Fibroblast of lung (primary cell): ENCODE measurements at regions not wholly inside any gene's neighbourhood (a gene's known extent, or its start where the extent isn't known, plus 50 kb on each side); places are given as distances from the start of the nearest gene placed in this dataset.

Experiments
- DNase-seq, 2 donors: peaks; one replicate each; pipeline versions ENCODE4 v3.0.0 to v3.0.0-alpha.2; 2010; ENCODE audit warnings: low read depth in 2 of 2
- H2AFZ ChIP-seq: 2 replicates; pipeline ENCODE4 v1.5.1; 2012; ENCODE audit warnings: low read length, control low read depth, inconsistent platforms
- H3K27ac ChIP-seq: 2 replicates; pipeline ENCODE4 v1.5.1; 2011; ENCODE audit warnings: low read length, control low read depth; ENCODE audit not compliant: insufficient read depth
- H3K27me3 ChIP-seq: 2 replicates; pipeline ENCODE4 v1.5.1; 2011; ENCODE audit warnings: mild to moderate bottlenecking, low read length; ENCODE audit not compliant: control insufficient read depth, insufficient read depth
- H3K36me3 ChIP-seq: 2 replicates; pipeline ENCODE4 v1.5.1; 2011; ENCODE audit warnings: low read length; ENCODE audit not compliant: control insufficient read depth, insufficient read depth
- H3K4me1 ChIP-seq: 2 replicates; pipeline ENCODE4 v1.5.1; 2011; ENCODE audit warnings: low read length; ENCODE audit not compliant: control insufficient read depth, insufficient read depth; ENCODE audit errors: extremely low read depth
- H3K4me2 ChIP-seq: 2 replicates; pipeline ENCODE4 v1.5.1; 2011; ENCODE audit warnings: low read length, control low read depth; ENCODE audit not compliant: insufficient read depth; ENCODE audit errors: extremely low read depth
- H3K4me3 ChIP-seq, 4 experiments: fragments of 200-600 bp in 1 of 4; sonication (generic) in 1 of 4; replicated peaks in 1 of 4; 2 replicates each; pipeline ENCODE4 v1.5.1; 2011 to 2016; ENCODE audit warnings: low read length in 4 of 4, low read depth in 3 of 4, mild to moderate bottlenecking in 3 of 4, control low read depth in 2 of 4, inconsistent platforms in 1 of 4, mixed read lengths in 1 of 4; ENCODE audit not compliant: insufficient read depth in 1 of 4; ENCODE audit errors: control extremely low read depth in 1 of 4
- H3K79me2 ChIP-seq: 2 replicates; pipeline ENCODE4 v1.5.1; 2012; ENCODE audit warnings: mild to moderate bottlenecking, low read length, inconsistent platforms; ENCODE audit not compliant: control insufficient read depth, insufficient read depth
- H3K9ac ChIP-seq: 2 replicates; pipeline ENCODE4 v1.5.1; 2011; ENCODE audit warnings: mild to moderate bottlenecking, low read length, control low read depth; ENCODE audit not compliant: insufficient read depth
- H3K9me3 ChIP-seq: 2 replicates; pipeline ENCODE4 v1.5.1; 2012; ENCODE audit warnings: low read depth, low read length; ENCODE audit not compliant: control insufficient read depth, insufficient read depth
- H4K20me1 ChIP-seq: 2 replicates; pipeline ENCODE4 v1.5.1; 2011; ENCODE audit warnings: low read length; ENCODE audit not compliant: control insufficient read depth, insufficient read depth; ENCODE audit errors: extremely low read depth
- EZH2 ChIP-seq: IDR thresholded peaks from 2 replicates; pipeline ENCODE4 v1.5.1; 2012; ENCODE audit warnings: low read length, control low read depth, mild to moderate bottlenecking; ENCODE audit errors: missing control alignments
- TF ChIP-seq, protein P1 (sequence below), 2 donors: IDR thresholded peaks in 1 of 2; conservative IDR thresholded peaks in 1 of 2; 1 replicate in 1 of 2; 2 replicates in 1 of 2; pipeline ENCODE4 v1.5.1; 2011 to 2012; ENCODE audit warnings: low read length in 2 of 2, control low read depth in 1 of 2, inconsistent platforms in 1 of 2, low read depth in 1 of 2, mild to moderate bottlenecking in 1 of 2

DNA sequence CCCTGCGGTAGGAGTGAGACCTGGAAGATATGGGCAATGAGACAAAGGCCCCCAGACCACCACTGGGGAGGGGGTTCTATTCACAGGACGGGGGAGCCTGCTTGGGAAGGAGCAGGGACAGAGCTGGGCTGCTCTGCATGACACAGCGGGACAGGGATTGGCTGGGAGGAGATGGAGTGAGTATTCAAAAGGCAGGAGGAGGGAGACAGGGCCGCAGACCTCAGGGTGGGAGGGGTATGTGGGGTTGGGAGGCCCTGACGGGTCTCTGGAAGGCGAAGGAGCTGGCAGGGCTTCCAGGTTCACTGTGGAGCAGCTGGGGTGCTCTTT, 60.8 kb upstream of the RPS6KA2 start:
- no peak for DNase-seq
- Histone ChIP-seq H3K9ac (no peak overlapping the region), H2AFZ (no peak overlapping the region), H3K4me1 (no peaks in the 10 kb centered on the region), H3K36me3 (no peaks in the 10 kb centered on the region), H3K9me3 (no peaks in the 10 kb centered on the region), H3K27me3 (no peaks in the 10 kb centered on the region), H3K27ac (no peak overlapping the region), H3K4me3 (no peak overlapping the region), H3K79me2 (no peaks in the 10 kb centered on the region), H3K4me2 (no peak overlapping the region), H4K20me1 (no peaks in the 10 kb centered on the region)
- TF ChIP-seq, protein P1, sequence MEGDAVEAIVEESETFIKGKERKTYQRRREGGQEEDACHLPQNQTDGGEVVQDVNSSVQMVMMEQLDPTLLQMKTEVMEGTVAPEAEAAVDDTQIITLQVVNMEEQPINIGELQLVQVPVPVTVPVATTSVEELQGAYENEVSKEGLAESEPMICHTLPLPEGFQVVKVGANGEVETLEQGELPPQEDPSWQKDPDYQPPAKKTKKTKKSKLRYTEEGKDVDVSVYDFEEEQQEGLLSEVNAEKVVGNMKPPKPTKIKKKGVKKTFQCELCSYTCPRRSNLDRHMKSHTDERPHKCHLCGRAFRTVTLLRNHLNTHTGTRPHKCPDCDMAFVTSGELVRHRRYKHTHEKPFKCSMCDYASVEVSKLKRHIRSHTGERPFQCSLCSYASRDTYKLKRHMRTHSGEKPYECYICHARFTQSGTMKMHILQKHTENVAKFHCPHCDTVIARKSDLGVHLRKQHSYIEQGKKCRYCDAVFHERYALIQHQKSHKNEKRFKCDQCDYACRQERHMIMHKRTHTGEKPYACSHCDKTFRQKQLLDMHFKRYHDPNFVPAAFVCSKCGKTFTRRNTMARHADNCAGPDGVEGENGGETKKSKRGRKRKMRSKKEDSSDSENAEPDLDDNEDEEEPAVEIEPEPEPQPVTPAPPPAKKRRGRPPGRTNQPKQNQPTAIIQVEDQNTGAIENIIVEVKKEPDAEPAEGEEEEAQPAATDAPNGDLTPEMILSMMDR (conservative IDR thresholded peaks at IDR 0.05 in 1 of 2, IDR thresholded peaks at IDR 0.05 in 1 of 2; ENCODE audit: low read depth in 1 of 2, low read length in 2 of 2): no peak
- no peak for TF ChIP-seq EZH2

DNA sequence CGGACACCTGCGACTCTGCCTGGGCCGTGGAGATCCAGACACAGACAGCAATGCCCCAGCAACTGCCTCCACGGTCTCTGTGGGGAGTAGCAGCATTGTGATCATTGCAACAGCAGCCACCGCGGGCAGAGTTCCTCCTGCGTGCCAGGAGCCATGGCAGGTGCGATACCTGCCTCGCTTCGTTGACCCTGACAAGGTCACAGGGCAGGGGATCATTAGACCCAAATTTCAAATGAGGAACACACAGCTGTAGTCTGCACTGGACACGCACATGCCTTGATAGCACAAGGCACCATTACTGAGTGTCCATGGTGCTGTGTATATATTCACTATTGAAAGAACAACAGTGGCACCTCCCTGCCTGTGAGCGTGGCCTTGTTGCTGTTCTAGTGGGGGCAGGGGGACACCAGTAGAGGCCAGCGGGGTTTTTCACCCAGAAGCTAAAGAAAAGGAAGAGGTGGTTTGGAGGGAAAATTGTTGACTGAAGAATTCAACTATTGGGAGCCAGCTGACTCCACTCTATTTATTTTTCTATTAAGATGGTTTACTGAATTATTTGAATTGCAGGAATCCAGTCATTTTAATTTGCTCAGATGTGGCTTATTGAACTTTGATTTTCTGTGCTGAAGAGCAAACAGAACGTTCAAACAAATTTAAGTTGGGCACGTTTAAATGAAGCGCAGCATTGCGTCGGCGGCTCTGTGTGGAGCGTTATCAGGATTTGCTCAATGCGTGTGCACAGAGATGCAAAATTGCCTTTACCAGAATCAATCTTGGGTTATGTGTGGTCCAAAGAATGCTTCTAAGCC, 60.2 kb upstream of the RPS6KA2 start:
- Histone ChIP-seq H3K9ac (no peak overlapping the region), H3K4me3 (no peak overlapping the region), H3K27me3 (no peaks in the 10 kb centered on the region), H4K20me1 (no peaks in the 10 kb centered on the region), H3K27ac (no peak overlapping the region), H3K9me3 (no peaks in the 10 kb centered on the region), H3K79me2 (no peaks in the 10 kb centered on the region), H3K36me3 (no peaks in the 10 kb centered on the region), H2AFZ (no peak overlapping the region), H3K4me2 (no peak overlapping the region), H3K4me1 (no peaks in the 10 kb centered on the region)
- TF ChIP-seq, protein P1 (conservative IDR thresholded peaks at IDR 0.05 in 1 of 2, IDR thresholded peaks at IDR 0.05 in 1 of 2; ENCODE audit: low read depth in 1 of 2, low read length in 2 of 2): no peak
- TF ChIP-seq EZH2: no peak
- DNase-seq: no peak

DNA sequence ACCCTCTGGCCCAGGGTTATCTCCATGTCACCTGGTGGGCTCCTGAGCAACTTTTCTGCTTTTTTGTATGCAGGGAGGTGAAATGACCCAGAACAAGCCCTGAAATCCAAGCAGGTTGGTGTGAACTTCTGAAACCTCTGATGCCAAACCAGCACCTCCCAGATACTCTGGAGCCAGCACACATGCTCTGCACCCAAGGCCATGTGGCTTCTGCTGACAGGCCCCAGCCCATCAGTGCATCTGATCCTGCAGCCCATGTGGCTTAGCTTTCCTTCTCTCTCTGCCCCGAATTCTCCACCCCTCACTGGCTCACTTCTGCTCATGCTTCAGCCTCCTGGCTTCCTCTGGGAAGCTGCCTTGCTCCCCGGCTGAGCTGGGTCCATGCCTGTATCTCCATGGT, 59.3 kb upstream of the RPS6KA2 start:
- H3K4me1 ChIP-seq: no peaks in the 10 kb centered on the region
- H3K4me2 ChIP-seq: no peak overlapping the region
- H4K20me1 ChIP-seq: no peaks in the 10 kb centered on the region
- TF ChIP-seq, protein P1 (conservative IDR thresholded peaks at IDR 0.05 in 1 of 2, IDR thresholded peaks at IDR 0.05 in 1 of 2; ENCODE audit: low read depth in 1 of 2, low read length in 2 of 2): no peak
- no peak for TF ChIP-seq EZH2
- no peak for DNase-seq
- no peak overlapping the region for H3K4me3 ChIP-seq
- H3K27ac ChIP-seq: no peak overlapping the region
- H3K79me2 ChIP-seq: no peaks in the 10 kb centered on the region
- H2AFZ ChIP-seq: no peak overlapping the region
- no peaks in the 10 kb centered on the region for H3K27me3 ChIP-seq
- no peaks in the 10 kb centered on the region for H3K9me3 ChIP-seq
- H3K36me3 ChIP-seq: no peaks in the 10 kb centered on the region
- H3K9ac ChIP-seq: no peak overlapping the region
